HepG2 (cell line): ENCODE measurements at regions not wholly inside any gene's neighbourhood (a gene's known extent, or its start where the extent isn't known, plus 50 kb on each side); places are given as distances from the start of the nearest gene placed in this dataset.

Experiments used
- ATAC-seq: fragments of 200-7000 bp; cut with Tn5 transposase; 3 replicates; pipeline ENCODE4 v1.9.1; 2020; ENCODE audit warnings: mild to moderate bottlenecking, moderate library complexity
- BruUV-seq: library from RNA; stranded (reverse); fragments of 400-500 nt; replicated peaks from 2 replicates; lab custom pipeline; 2021; lab: Mats Ljungman, UMichigan
- CTCF ChIA-PET: fragments of 300-600 bp; formaldehyde crosslinking; extraction: SDS; loops from one replicate; lab custom pipeline; 2021; ENCODE audit warnings: low total read pairs, inconsistent platforms, low intra/inter-chr PET ratio; lab: Yijun Ruan, JAX
- POLR2A ChIA-PET: fragments of 350-600 bp; sonication (Branson Sonifier 250); formaldehyde crosslinking; loops from one replicate; lab custom pipeline; 2020; ENCODE audit warnings: antibody characterized with exemption, inconsistent platforms; lab: Yijun Ruan, JAX
- DNase-seq: peaks from one replicate; pipeline ENCODE4 v3.0.0-alpha.2; 2015; ENCODE audit warnings: low spot score
- FAIRE-seq: peaks from 3 replicates; lab custom pipeline; 2011; peaks lifted over from hg19 to GRCh38; lab: Jason Lieb, UNC
- H2AFZ ChIP-seq: one replicate; pipeline ENCODE4 v1.6.1; 2011; ENCODE audit warnings: low read length, inconsistent platforms
- H3K27ac ChIP-seq: fragments of 300-600 bp; 3 replicates; pipeline ENCODE4 v1.8.0; 2011; ENCODE audit warnings: mixed run types, mild to moderate bottlenecking, mixed read lengths, low read length, inconsistent platforms; ENCODE audit not compliant: insufficient read depth; ENCODE audit errors: extremely low read length
- H3K27me3 ChIP-seq, 2 experiments: fragments of 200-600 bp in 1 of 2; 2 replicates in 1 of 2; 3 replicates in 1 of 2; pipeline versions ENCODE4 v1.6.0 to v1.8.0; 2011; ENCODE audit warnings: low read length in 2 of 2, mild to moderate bottlenecking in 2 of 2, moderate library complexity in 2 of 2, inconsistent platforms in 1 of 2; ENCODE audit not compliant: insufficient read depth in 2 of 2, control insufficient read depth in 1 of 2
- H3K36me3 ChIP-seq, 2 experiments: fragments of 200-600 bp in 1 of 2; replicated peaks in 1 of 2; 2 replicates in 1 of 2; 3 replicates in 1 of 2; pipeline versions ENCODE4 v1.5.1 to v1.8.0; 2011; ENCODE audit warnings: low read length in 2 of 2, inconsistent platforms in 1 of 2; ENCODE audit not compliant: insufficient read depth in 2 of 2, control insufficient read depth in 1 of 2
- H3K4me1 ChIP-seq: 2 replicates; pipeline ENCODE4 v1.5.1; 2012; ENCODE audit warnings: low read length, inconsistent platforms; ENCODE audit not compliant: insufficient read depth
- H3K4me2 ChIP-seq: 2 replicates; pipeline ENCODE4 v1.6.0; 2011; ENCODE audit warnings: low read depth, low read length, inconsistent platforms
- H3K4me3 ChIP-seq, 3 experiments: fragments of 200-600 bp in 1 of 3; sonication (generic), shearing (Covaris generic) in 1 of 3; replicated peaks in 1 of 3; 2 replicates each; pipeline ENCODE4 v1.5.1; 2011 to 2016; ENCODE audit warnings: low read length in 3 of 3, inconsistent platforms in 2 of 3, low read depth in 2 of 3, mild to moderate bottlenecking in 2 of 3, control low read depth in 1 of 3, mixed read lengths in 1 of 3; ENCODE audit not compliant: insufficient read depth in 1 of 3
- H3K79me2 ChIP-seq: one replicate; pipeline ENCODE4 v1.6.1; 2011; ENCODE audit warnings: low read length, inconsistent platforms; ENCODE audit not compliant: insufficient read depth
- H3K9ac ChIP-seq: 2 replicates; pipeline ENCODE4 v1.6.0; 2011; ENCODE audit warnings: mild to moderate bottlenecking, low read depth, low read length, inconsistent platforms; ENCODE audit not compliant: insufficient read depth
- H3K9me3 ChIP-seq: 2 replicates; pipeline ENCODE4 v1.5.1; 2012; ENCODE audit warnings: mild to moderate bottlenecking, low read length
- H4K20me1 ChIP-seq: 2 replicates; pipeline ENCODE4 v1.6.0; 2011; ENCODE audit warnings: inconsistent platforms, mild to moderate bottlenecking, low read length, moderate library complexity; ENCODE audit not compliant: insufficient read depth
- CC2D1A ChIP-seq: sonication (generic); formaldehyde crosslinking; IDR thresholded peaks from 2 replicates; pipeline ENCODE4 v1.8.1; 2023; ENCODE audit warnings: mild to moderate bottlenecking, missing genetic modification reagents
- CCAR2 ChIP-seq: fragments of 200-400 bp; formaldehyde crosslinking; optimal IDR thresholded peaks from 2 replicates; pipeline ENCODE3; 2018; ENCODE audit warnings: low read depth, mild to moderate bottlenecking, low read length, moderate library complexity
- DRAP1 ChIP-seq: IDR thresholded peaks from 2 replicates; pipeline ENCODE4 v1.6.1; 2016; ENCODE audit warnings: missing genetic modification reagents, missing compliant biosample characterization
- ETV6 ChIP-seq: sonication (generic); formaldehyde crosslinking; conservative IDR thresholded peaks from 2 replicates; pipeline ENCODE4 v1.4.0; 2020; ENCODE audit warnings: missing genetic modification reagents
- GFI1 ChIP-seq: sonication (generic); formaldehyde crosslinking; IDR thresholded peaks from 2 replicates; pipeline ENCODE4 v1.5.0; 2020; ENCODE audit warnings: missing genetic modification reagents, mild to moderate bottlenecking, borderline replicate concordance
- GMEB1 ChIP-seq: sonication (generic); formaldehyde crosslinking; IDR thresholded peaks from 2 replicates; pipeline ENCODE4 v1.5.1; 2020; ENCODE audit warnings: missing genetic modification reagents, mild to moderate bottlenecking, borderline replicate concordance
- HDAC1 ChIP-seq: sonication (generic); formaldehyde crosslinking; IDR thresholded peaks from 2 replicates; pipeline ENCODE4 v1.5.1; 2020; ENCODE audit warnings: mild to moderate bottlenecking, missing genetic modification reagents
- PRMT3 ChIP-seq: sonication (generic); formaldehyde crosslinking; IDR thresholded peaks from 2 replicates; pipeline ENCODE4 v1.8.1; 2022; ENCODE audit warnings: low read depth, mild to moderate bottlenecking, moderate library complexity, missing genetic modification reagents, borderline replicate concordance
- WIZ ChIP-seq: sonication (generic); formaldehyde crosslinking; IDR thresholded peaks from 2 replicates; pipeline ENCODE4 v1.5.1; 2020; ENCODE audit warnings: mild to moderate bottlenecking, missing genetic modification reagents
- ZNF160 ChIP-seq: sonication (generic); formaldehyde crosslinking; IDR thresholded peaks from 2 replicates; pipeline ENCODE4 v1.8.0; 2022; ENCODE audit warnings: mild to moderate bottlenecking, inconsistent platforms, missing genetic modification reagents
- ZNF282 ChIP-seq: fragments of 450-650 bp; IDR thresholded peaks from 2 replicates; pipeline ENCODE4 v1.6.1; 2018; ENCODE audit not compliant: partially characterized antibody
- ZNF317 ChIP-seq: sonication (generic); formaldehyde crosslinking; IDR thresholded peaks from 2 replicates; pipeline ENCODE4 v1.5.0; 2020; ENCODE audit warnings: mild to moderate bottlenecking, missing genetic modification reagents
- ZNF737 ChIP-seq: sonication (generic); formaldehyde crosslinking; IDR thresholded peaks from 2 replicates; pipeline ENCODE4 v1.5.0; 2020; ENCODE audit warnings: missing genetic modification reagents, mild to moderate bottlenecking, borderline replicate concordance
- WGBS: methylation state at CpG from one replicate; pipeline ENCODE4 v1.1.6; 2017; ENCODE audit warnings: low lambda C conversion rate; 5-methylcytosine and 5-hydroxymethylcytosine counted together
- in situ Hi-C: cut with HindIII; loops from 2 replicates; pipeline ENCODE4 v1.10.0; 2017; ENCODE audit warnings: low pct_unique_long_range_greater_than_20kb; ENCODE audit not compliant: extremely low pct_ligation_motif_present
- intact Hi-C: fragments of 100-400 bp; cut with micrococcal nuclease; formaldehyde crosslinking; loops from one replicate; pipeline ENCODE4 v1.10.0; 2022; ENCODE audit not compliant: unreplicated experiment
- TF ChIP-seq, protein P1 (sequence below): sonication (generic); formaldehyde crosslinking; IDR thresholded peaks from 2 replicates; pipeline ENCODE4 v1.4.0; 2020; ENCODE audit warnings: mild to moderate bottlenecking, missing genetic modification reagents

DNA sequence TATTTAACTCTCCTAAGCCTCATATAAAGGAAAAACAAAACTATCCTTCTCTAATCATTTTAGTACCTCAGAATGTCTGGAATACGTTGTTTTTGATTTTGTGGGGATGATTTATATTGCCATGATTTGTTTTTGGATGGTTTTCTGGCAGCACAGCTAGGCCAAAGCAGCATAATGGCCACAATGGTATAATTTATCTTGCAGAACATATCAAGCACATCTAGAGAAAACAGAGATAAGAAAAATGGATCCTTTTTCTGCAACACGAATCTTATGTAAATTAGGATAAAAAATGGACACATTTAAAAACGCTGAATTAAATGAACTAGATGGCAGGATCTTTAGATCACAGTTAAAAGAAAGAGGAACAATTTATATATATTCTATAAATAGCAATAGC is 269.9 kb upstream of the FAT4 start:
- no peak overlapping the region for H3K4me2 ChIP-seq
- no peak for TF ChIP-seq WIZ (CRISPR knock-in tag)
- TF ChIP-seq GMEB1 (CRISPR knock-in tag), result no peak
- TF ChIP-seq, protein P1, sequence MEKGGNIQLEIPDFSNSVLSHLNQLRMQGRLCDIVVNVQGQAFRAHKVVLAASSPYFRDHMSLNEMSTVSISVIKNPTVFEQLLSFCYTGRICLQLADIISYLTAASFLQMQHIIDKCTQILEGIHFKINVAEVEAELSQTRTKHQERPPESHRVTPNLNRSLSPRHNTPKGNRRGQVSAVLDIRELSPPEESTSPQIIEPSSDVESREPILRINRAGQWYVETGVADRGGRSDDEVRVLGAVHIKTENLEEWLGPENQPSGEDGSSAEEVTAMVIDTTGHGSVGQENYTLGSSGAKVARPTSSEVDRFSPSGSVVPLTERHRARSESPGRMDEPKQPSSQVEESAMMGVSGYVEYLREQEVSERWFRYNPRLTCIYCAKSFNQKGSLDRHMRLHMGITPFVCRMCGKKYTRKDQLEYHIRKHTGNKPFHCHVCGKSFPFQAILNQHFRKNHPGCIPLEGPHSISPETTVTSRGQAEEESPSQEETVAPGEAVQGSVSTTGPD (CRISPR knock-in tag), result no peak
- no peak for TF ChIP-seq GFI1 (CRISPR knock-in tag)
- no peak for TF ChIP-seq ZNF317 (CRISPR knock-in tag)
- TF ChIP-seq ZNF160 (CRISPR knock-in tag), result no peak
- no peak for TF ChIP-seq CC2D1A
- TF ChIP-seq CCAR2, result no peak
- TF ChIP-seq ETV6, result no peak
- no peak for TF ChIP-seq DRAP1 (CRISPR knock-in tag)
- TF ChIP-seq PRMT3, result no peak
- TF ChIP-seq ZNF737 (CRISPR knock-in tag), result no peak
- no peak for TF ChIP-seq HDAC1 (CRISPR knock-in tag)
- TF ChIP-seq ZNF282, result no peak
- no peak for DNase-seq
- no peak for ATAC-seq
- BruUV-seq, result no TSS peak
- in situ Hi-C loops, result no loop called here
- H4K20me1 ChIP-seq, result no peaks in the 10 kb centered on the region
- H3K27ac ChIP-seq, result no peak overlapping the region
- no peaks in the 10 kb centered on the region for H3K9me3 ChIP-seq
- H3K4me3 ChIP-seq, result no peak overlapping the region
- H3K79me2 ChIP-seq, result no peaks in the 10 kb centered on the region
- ChIA-PET POLR2A (no interaction called here), CTCF (no interaction called here)
- intact Hi-C loops, result no loop called here
- H3K4me1 ChIP-seq, result no peaks in the 10 kb centered on the region
- 0 out of 5 replicates have a peak, but pooled peaks cover 0 to 1% of the 10 kb centered on the region in 2 experiments for H3K27me3 ChIP-seq
- H3K9ac ChIP-seq, result no peak overlapping the region
- FAIRE-seq, result no peak
- WGBS, result 1% methylated on average over 3 of the region's 3 CpGs
- no peak overlapping the region for H2AFZ ChIP-seq
- H3K36me3 ChIP-seq, result no peaks in the 10 kb centered on the region
